ENCODE measurements at regions not wholly inside any gene's neighbourhood (a gene's known extent, or its start where the extent isn't known, plus 50 kb on each side); places are given as distances from the start of the nearest gene placed in this dataset.

- no peak overlapping the region for H3K4ac ChIP-seq (replicated peaks; ENCODE audit: insufficient read length, low read depth, low read length)
- TF ChIP-seq NANOG (IDR thresholded peaks at IDR 0.05; ENCODE audit: insufficient read depth, low read depth, low read length, poor library complexity, severe bottlenecking) (no peak), HDAC6 (IDR thresholded peaks at IDR 0.05; ENCODE audit: low read depth, low read length) (no peak), TAF7 (optimal IDR thresholded peaks at IDR 0.05; ENCODE audit: borderline replicate concordance, low read depth, low read length) (no peak), SP4 (IDR thresholded peaks at IDR 0.05; ENCODE audit: low read length) (no peak), GABPA (IDR thresholded peaks at IDR 0.05; ENCODE audit: borderline replicate concordance, insufficient read depth, low read length) (no peak), TAF1 (IDR thresholded peaks at IDR 0.05; ENCODE audit: low read depth, low read length) (no peak), CHD2 (IDR thresholded peaks at IDR 0.05; ENCODE audit: low read length) (no peak), BACH1 (IDR thresholded peaks at IDR 0.05; ENCODE audit: low read length) (no peak), EGR1 (IDR thresholded peaks at IDR 0.05; ENCODE audit: borderline replicate concordance, low read depth, low read length) (no peak), TBP (IDR thresholded peaks at IDR 0.05; ENCODE audit: low read depth, low read length) (no peak), RFX5 (IDR thresholded peaks at IDR 0.05; ENCODE audit: borderline replicate concordance, low read depth, low read length) (no peak), EZH2 (IDR thresholded peaks at IDR 0.05; ENCODE audit: low read depth, low read length, severe bottlenecking) (no peak), RXRA (IDR thresholded peaks at IDR 0.05; ENCODE audit: insufficient read depth, low read depth, low read length) (no peak)
- no peak overlapping the region for H2BK20ac ChIP-seq (ENCODE audit: low read length)
- no peak overlapping the region for H4K8ac ChIP-seq (ENCODE audit: extremely low read depth, insufficient read depth, low read length)
- H3K27ac ChIP-seq (ENCODE audit: low read depth, low read length) = no peak overlapping the region
- no peak overlapping the region for H2BK15ac ChIP-seq (ENCODE audit: low read length)
- H3K56ac ChIP-seq (replicated peaks; ENCODE audit: insufficient read length, low read depth, low read length) = no peak overlapping the region
- H3K36me3 ChIP-seq (ENCODE audit: control insufficient read depth in 2 of 4, insufficient read depth in 4 of 4, low read length in 3 of 4) = no peaks in the 10 kb centered on the region
- no peaks in the 10 kb centered on the region for H3K27me3 ChIP-seq (replicated peaks in 1 of 4; ENCODE audit: control insufficient read depth in 3 of 4, extremely low read depth in 1 of 4, insufficient read depth in 3 of 4, low read length in 3 of 4)
- H2AK5ac ChIP-seq (ENCODE audit: low read depth, low read length) = no peak overlapping the region
- H3K9ac ChIP-seq (replicated peaks in 1 of 4; ENCODE audit: extremely low read depth in 1 of 4, low read depth in 3 of 4, low read length in 3 of 4) = no peak overlapping the region
- no peak overlapping the region for H2BK5ac ChIP-seq (ENCODE audit: low read depth, low read length)
- H2BK12ac ChIP-seq (ENCODE audit: low read depth, low read length) = no peak overlapping the region
- CTCF ChIA-PET (ENCODE audit: partially characterized antibody) = interaction anchor here (0.7 kb wide), 2 partner anchors 441 to 1312 kb away, joined by 3 read pairs; no protein-coding TSS in a partner anchor
- H3K79me1 ChIP-seq (ENCODE audit: low read depth, low read length) = no peaks in the 10 kb centered on the region
- no peak overlapping the region for H4K5ac ChIP-seq (ENCODE audit: insufficient read length, low read depth, low read length)
- H3K9me3 ChIP-seq (ENCODE audit: insufficient read depth in 2 of 2, low read depth in 1 of 2, low read length in 1 of 2) = no peaks in the 10 kb centered on the region
- no peak overlapping the region for H4K91ac ChIP-seq (replicated peaks; ENCODE audit: insufficient read length, low read length)
- DNase-seq (ENCODE audit: low read depth in 1 of 2, low spot score in 2 of 2) (no peak), FAIRE-seq (no peak)
- no peak overlapping the region for H2AFZ ChIP-seq (ENCODE audit: low read length)
- no peaks in the 10 kb centered on the region for H3K4me1 ChIP-seq (replicated peaks in 1 of 4; ENCODE audit: control insufficient read depth in 3 of 4, insufficient read depth in 4 of 4, low read length in 3 of 4)
- H2BK120ac ChIP-seq (replicated peaks; ENCODE audit: low read depth, low read length) = no peak overlapping the region
- H3K23ac ChIP-seq (ENCODE audit: insufficient read length) = no peak overlapping the region
- no peak overlapping the region for H3K4me2 ChIP-seq (ENCODE audit: insufficient read depth in 1 of 2, low read depth in 2 of 2, low read length in 2 of 2)
- no peak overlapping the region for H3K18ac ChIP-seq (ENCODE audit: extremely low read depth, low read length)
- no peaks in the 10 kb centered on the region for H4K20me1 ChIP-seq (replicated peaks in 1 of 2; ENCODE audit: control insufficient read depth in 1 of 2, insufficient read depth in 2 of 2, low read length in 2 of 2)
- H3K14ac ChIP-seq (ENCODE audit: insufficient read length) = no peak overlapping the region
- H3K4me3 ChIP-seq (ENCODE audit: extremely low read depth in 1 of 4, insufficient read depth in 2 of 4, low read depth in 3 of 4, low read length in 4 of 4) = no peak overlapping the region
- WGBS, 2 experiments (ENCODE audit: extremely low coverage in 1 of 2, insufficient coverage in 1 of 2, insufficient read length in 1 of 2, insufficient replicate concordance in 2 of 2, low coverage in 1 of 2, low lambda C conversion rate in 2 of 2, missing lambda C conversion rate in 1 of 2) = 93% methylated on average over 2 of the region's 2 CpGs; no CpG with 5 or more reads in 1 of the 2 experiments
- H3K23me2 ChIP-seq (ENCODE audit: low read depth, low read length) = no peaks in the 10 kb centered on the region
- no peaks in the 10 kb centered on the region for H3K79me2 ChIP-seq (ENCODE audit: control insufficient read depth in 1 of 2, insufficient read depth in 2 of 2, low read length in 2 of 2)
- POLR2A ChIA-PET (ENCODE audit: partially characterized antibody) = no interaction called here
These were observed 396.0 kb upstream of the ATP5MC3 start for GRCh38 chr2:175577368-175577970.

All from H1 (cell line).